G401 (cell line): ENCODE measurements at regions not wholly inside any gene's neighbourhood (a gene's known extent, or its start where the extent isn't known, plus 50 kb on each side); places are given as distances from the start of the nearest gene placed in this dataset.

Source experiments
- DNase-seq: peaks from one replicate; pipeline ENCODE4 v3.0.0-alpha.2; 2015; ENCODE audit warnings: low spot score
- in situ Hi-C: cut with HindIII; loops from 2 replicates; pipeline ENCODE4 v1.10.0; 2016; ENCODE audit warnings: low sequenced_read_pairs, mixed read lengths

DNA sequence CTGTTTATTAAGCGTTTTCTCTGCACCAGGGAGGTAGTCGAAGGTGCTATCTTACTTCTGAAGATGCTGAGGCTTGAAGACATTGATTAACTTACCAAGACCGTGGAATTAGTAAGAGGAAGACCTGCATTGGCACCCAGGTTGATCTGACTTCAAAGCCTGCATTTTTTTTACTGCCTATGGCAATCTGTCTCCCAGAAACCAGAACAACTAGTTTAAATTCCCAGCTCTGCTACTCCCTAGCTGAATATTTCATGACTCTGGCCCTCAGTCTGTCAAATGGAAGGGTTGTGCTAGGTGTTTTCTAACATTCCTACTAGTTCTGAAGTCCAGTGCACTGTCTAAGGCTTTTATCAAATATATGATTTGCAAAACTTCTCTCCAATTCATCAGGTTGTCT is 52.0 kb upstream of the GRAMD1B start:
- DNase-seq: no peak
- in situ Hi-C loops: no loop called here

DNA sequence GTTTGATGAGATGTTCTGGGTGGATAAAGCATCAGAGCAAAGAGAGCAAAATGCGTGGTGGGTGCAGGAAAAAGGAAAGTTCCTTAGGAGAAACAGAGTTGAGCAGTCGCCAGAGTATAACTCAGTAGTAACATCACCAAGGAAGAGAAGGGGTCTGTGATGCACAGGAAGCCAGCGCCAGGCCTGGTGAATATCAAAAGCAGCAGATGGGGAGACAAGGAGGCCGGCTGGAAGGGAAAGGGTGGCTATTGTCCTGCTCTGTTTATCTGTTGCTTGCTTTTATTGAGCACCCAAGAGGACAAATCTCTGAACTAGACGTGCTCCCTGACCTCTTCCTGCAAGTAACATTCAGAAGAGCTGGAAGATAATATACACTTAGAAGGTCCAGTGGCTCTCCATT is 52.7 kb upstream of the GRAMD1B start:
- in situ Hi-C loops: no loop called here
- no peak for DNase-seq

- no peak for DNase-seq
- in situ Hi-C loops: no loop called here
These were observed 54.2 kb upstream of the GRAMD1B start for GRCh38 chr11:123375832-123376231.

- no peak for DNase-seq
- in situ Hi-C loops: no loop called here
These were observed 55.5 kb upstream of the GRAMD1B start for GRCh38 chr11:123374622-123374968.

DNA sequence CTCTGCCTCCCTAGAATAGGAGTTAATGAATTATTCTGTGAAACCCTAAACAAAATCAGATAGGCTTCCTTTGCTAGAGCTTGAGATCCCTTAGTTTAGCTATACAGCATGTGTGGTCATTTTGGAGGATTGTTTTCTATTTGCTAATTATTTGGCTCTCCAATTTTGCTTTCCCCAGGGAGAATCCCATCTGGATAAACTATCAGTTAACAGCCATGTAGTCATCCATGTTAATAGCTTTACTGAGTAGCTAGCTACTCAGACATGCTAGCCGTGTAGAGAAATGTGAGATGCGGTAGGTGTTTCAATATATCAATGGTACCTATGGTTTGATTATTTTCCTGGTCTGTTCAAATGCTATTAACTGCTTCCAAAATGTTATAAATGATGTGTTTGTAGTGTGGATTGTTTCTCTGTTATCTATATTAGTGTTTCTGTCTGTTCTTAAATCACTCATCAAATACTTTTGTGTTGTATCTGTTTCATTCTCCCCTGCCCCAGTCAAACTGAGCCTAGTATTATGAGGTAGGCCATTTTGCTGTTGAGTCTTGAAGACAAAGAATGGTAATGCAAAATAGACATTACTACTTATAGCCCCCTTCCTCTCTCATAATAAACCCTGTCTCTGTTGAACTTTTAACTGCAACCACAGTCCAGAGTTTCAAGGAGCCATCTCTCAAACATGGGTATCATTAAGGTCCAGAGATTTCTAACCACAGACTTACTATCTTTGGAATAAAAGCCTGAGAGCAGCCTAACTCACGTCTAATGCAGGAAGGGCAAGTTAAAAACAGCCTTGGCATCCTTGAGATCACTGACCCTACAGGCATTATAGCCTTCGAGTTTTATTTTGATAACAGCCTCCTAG is 56.1 kb upstream of the GRAMD1B start:
- in situ Hi-C loops: no loop called here
- DNase-seq: no peak

DNA sequence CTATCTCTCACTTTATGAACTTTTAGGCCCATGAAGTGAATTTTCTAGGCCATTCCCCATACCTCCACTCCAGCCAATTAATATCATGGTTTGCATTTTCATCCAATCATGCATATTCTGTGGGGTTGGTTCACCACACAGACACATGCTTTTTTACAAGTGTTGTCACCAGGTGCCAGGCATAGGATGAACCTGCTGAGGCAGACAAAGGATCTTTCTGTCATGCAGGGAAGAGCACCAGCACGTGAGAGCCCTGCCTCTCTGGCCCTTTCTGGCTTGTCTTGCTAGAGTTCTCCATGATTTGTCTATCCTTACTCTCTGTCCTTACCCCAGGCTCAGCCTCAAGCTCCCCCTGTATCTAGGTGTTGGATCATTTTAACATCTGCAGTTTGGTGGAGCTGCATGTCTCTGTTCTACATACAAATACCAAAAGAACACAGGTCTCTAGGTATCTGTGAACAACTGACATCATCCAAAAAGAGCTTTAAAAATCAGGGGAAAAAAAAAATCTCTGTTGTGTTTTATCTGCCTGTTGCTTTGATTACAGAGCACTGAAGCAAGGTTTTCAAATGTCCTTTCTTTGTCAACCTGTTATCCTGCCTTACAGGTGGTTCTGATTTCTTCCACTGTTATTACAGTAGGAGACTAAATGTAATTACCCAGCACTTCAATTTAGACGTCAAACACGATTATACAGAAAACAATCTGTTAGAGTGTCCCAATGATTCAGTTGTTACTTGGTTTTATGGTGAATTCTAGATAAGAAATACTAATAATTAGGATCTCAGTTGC is 58.4 kb upstream of the GRAMD1B start:
- in situ Hi-C loops: no loop called here
- DNase-seq: no peak

GRCh38 chr11:123366924-123367323 is 63.1 kb upstream of the GRAMD1B start:
- no peak for DNase-seq
- in situ Hi-C loops: no loop called here

GRCh38 chr11:123365955-123366354 is 64.1 kb upstream of the GRAMD1B start:
- DNase-seq: no peak
- in situ Hi-C loops: no loop called here

- DNase-seq: peak; percentile 74
- in situ Hi-C loops: no loop called here
These were observed 66.0 kb upstream of the GRAMD1B start for GRCh38 chr11:123364080-123364479.

DNA sequence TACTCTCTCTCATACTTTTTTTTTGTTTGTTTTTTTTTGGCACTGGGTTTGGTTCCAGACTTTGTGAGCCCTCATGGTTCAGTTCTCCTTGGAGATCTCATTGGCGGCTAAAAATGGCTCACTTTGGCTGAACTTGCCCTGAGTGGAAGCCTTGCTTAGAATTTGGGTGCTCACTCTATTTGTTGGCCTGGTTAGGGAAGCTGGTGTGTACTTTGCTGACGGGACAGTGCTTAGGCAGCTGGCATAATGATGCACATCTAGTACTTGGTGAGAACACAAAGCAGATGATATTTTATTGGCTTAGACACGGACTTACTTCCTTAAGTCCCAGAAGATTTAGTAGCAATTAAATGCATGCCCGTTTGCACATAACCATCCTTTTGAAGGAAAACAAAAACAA is 66.5 kb upstream of the GRAMD1B start:
- in situ Hi-C loops: no loop called here

GRCh38 chr11:123362941-123363340 is 67.1 kb upstream of the GRAMD1B start:
- peak; percentile 90 for DNase-seq
- in situ Hi-C loops: no loop called here

More for the DNA sequence above, 66.5 kb upstream of the GRAMD1B start:
- peak; percentile 78 for DNase-seq

DNA sequence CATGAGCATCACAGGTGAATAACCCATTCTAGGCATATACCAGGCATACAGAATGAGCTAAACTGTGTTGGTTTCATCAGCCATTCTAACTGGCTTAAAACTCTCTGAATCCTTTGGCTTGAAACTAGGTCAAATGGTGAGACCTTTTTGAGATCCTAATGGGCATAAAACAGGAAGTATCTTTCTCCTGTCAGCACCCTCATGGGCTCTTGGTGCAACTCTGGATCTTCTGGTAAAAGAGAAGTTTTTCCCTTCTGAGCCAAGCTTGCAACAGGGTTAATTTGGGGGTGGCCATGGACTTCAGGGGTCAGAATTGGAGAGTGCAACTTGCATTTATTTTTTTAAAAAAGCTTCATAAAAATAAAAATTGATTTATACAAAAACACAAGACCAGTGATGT is 67.9 kb upstream of the GRAMD1B start:
- no peak for DNase-seq
- in situ Hi-C loops: no loop called here

- DNase-seq: no peak
- in situ Hi-C loops: no loop called here
These were observed 69.0 kb upstream of the GRAMD1B start for GRCh38 chr11:123361110-123361509.

DNA sequence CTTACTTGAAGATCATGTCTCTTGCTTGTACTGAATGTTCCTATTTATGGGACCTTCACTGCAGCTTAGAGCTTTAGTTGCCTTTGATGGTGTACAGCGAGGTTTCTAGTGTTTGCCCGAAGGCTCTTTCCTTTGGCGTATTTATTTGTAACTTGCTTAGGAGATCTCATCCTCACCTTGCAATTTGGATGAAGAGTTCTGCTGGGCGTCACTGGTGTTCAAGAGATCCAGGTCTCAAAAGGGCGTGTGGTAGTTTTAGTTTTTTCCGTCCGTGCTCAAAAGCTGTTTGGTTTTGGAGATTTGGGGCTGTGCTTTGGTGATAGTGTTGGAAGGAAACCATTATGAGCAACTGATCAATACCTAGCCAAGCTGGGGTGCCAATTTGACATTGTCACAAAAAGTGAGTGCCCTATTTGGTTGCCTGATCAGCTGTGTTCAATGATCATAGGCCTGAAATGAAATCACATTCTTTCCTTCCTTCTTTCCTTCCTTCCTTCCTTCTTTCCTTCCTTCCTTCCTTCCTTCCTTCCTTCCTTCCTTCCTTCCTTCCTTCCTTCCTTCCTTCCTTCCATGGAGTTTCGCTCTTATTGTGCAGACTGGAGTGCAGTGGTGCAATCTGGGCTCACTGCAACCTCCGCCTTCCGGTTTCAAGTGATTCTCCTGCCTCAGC is 69.7 kb upstream of the GRAMD1B start:
- DNase-seq: peak; percentile 36
- in situ Hi-C loops: no loop called here

DNA sequence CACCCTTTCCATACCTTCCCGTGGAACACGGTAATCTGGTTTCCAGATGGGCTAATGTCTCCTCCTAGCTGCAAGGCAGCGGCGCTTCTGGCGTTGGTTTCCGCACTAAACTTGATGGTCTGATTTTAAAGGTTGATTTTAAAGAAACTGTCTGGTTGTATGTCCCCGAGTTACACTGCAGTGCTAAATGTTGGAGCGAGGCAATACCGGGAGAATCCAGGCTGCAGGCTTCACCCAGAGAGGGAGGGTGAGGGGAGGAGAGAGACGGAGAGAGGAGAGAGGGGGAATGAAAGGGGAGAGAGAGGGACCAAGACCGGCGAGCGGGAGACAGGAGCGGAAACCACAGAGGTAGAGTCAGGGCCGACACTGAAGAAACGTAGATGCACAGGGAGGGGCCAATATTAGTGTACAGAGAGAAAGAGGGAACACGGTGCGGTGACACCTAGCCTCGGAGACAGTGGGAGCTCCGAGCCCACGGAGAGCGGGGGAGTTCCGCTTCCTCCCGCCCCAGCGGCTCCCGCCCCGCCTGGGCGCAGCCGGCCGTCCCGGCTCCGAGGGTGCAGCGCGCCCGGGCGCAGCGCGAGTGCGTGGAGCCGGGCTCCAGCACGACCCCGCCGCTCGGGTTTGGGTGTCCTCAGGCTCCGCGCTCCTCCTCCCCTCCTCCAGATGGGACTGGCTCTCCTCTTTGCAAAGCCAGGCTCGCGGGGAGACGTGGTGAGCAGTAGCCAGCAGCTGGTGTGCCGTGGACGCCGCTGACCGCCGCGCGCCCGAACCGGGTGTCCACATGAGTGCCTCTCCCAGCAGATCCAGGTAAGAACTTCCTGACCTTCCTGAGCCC is 71.9 kb upstream of the GRAMD1B start:
- DNase-seq: peak; percentile 84
- in situ Hi-C loops: no loop called here

DNA sequence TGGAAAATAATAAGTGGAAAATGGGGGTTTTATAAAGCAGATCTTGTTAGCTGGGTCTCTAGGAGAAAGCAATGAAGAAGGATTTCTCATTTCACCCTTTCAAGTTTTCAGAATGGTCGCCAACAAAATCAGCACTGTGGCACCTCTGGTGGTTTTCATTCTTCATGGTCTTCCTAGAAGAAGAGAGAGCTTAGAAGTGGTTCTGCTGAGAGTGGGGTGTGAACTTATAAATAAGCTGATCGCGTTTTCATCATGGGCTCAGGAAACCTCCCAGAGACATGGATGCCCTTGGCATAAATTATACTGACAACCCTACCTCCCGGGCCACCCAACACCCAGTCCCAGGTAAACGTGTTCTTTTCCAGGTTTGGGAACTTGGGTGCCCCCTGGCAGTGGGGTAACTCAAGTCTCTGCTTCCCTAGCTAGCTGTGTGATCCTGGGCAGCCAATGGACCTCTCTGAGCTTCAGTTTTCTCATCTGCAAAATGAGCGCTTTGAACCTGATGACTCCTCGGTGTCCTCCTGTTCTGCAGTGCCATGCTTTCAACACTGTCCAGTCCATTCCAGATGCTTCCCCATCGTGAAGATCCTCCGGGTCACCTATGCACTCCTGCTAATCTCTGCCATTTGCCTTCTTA is 72.6 kb upstream of the GRAMD1B start:
- in situ Hi-C loops: no loop called here
- DNase-seq: no peak

DNA sequence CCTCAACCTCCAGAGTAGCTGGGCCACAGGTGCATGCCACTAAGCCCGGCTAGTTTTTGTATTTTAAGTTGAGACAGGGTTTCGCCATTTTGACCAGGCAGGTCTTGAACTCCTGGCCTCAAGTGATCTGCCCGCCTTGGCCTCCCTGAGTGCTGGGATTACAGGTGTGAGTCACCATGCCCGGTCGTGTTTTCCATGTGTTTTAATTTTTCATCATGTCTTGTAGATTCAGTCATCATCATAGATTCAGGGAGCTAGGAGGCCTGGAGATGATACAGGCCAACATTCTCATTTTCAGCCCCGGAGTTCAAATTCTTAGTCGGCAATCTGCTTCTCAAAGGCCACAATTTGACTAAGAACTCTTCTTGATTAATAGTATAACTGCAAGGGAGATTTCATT is 73.5 kb upstream of the GRAMD1B start:
- DNase-seq: no peak
- in situ Hi-C loops: no loop called here

DNA sequence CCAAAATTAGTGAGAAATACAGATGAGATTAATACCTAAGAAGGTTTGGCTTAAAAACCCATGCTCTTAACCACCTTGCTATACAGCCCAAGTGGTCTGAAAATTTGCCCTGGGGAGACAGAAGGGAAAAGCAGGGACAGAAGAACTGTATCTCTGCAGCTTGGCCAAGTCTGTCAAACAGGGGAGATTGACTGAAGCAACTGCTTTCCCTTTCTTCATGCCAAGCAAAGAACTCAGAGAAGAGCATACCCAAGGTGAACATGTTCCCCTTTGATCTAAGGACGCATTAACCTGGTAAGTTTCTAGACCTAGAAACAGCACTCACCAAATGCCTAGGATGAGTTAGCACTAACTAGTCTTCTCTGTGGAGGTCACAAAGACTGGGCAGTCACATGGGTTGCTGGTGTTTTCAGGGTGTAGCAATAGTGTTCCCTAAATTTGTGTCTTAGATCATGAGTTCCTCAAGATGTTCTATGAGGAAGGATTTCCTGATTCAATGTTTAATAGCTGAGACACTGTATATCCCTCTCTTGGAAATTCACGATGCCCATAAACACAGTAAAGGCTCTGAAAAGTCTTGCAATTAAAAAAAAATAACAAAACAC is 75.6 kb upstream of the GRAMD1B start:
- DNase-seq: no peak
- in situ Hi-C loops: no loop called here
